Activated CD8-positive, alpha-beta T cell treated with anti-CD3 and anti-CD28 coated beads for 36 hours (primary cell): ENCODE measurements at regions not wholly inside any gene's neighbourhood (a gene's known extent, or its start where the extent isn't known, plus 50 kb on each side); places are given as distances from the start of the nearest gene placed in this dataset.

Source experiments
- ATAC-seq: fragments of 200-7000 bp; cut with Tn5 transposase; one replicate; pipeline ENCODE4 v1.10.0; 2021; ENCODE audit warnings: mild to moderate bottlenecking, moderate library complexity
- CTCF ChIA-PET: fragments of 350-600 bp; sonication (Branson Sonifier 250); formaldehyde crosslinking; loops from one replicate; lab custom pipeline; 2021; ENCODE audit warnings: antibody characterized with exemption; lab: Charles Lee
- POLR2A ChIA-PET: fragments of 350-600 bp; sonication (Branson Sonifier 250); formaldehyde crosslinking; loops from one replicate; lab custom pipeline; 2021; ENCODE audit warnings: antibody characterized with exemption; lab: Charles Lee
- DNase-seq: peaks from one replicate; pipeline ENCODE4 v3.0.0-alpha.2; 2020
- H3K27ac Mint-ChIP-seq: one replicate; pipeline ENCODE4 v1.8.0; 2021; ENCODE audit warnings: mild to moderate bottlenecking, mixed read lengths
- H3K27me3 Mint-ChIP-seq: one replicate; pipeline ENCODE4 v1.8.0; 2021; ENCODE audit warnings: mixed read lengths
- H3K36me3 Mint-ChIP-seq: one replicate; pipeline ENCODE4 v1.8.0; 2021; ENCODE audit warnings: low read depth, mixed read lengths
- H3K4me1 Mint-ChIP-seq: one replicate; pipeline ENCODE4 v1.8.0; 2021; ENCODE audit warnings: low read depth, mixed read lengths
- H3K4me3 Mint-ChIP-seq: one replicate; pipeline ENCODE4 v1.8.0; 2021; ENCODE audit warnings: mild to moderate bottlenecking, moderate library complexity, mixed read lengths
- H3K9me3 Mint-ChIP-seq: one replicate; pipeline ENCODE4 v1.8.0; 2021; ENCODE audit warnings: mixed read lengths
- CTCF ChIP-seq: fragments of 200-600 bp; IDR thresholded peaks from one replicate; pipeline ENCODE4 v1.8.0; 2022; ENCODE audit warnings: antibody characterized with exemption, mild to moderate bottlenecking
- intact Hi-C: fragments of 100-400 bp; cut with micrococcal nuclease; formaldehyde crosslinking; loops from one replicate; pipeline ENCODE4 v1.10.0; 2022

GRCh38 chr3:75136100-75136897, 521.8 kb upstream of the CNTN3 start:
- no peak for TF ChIP-seq CTCF
- POLR2A ChIA-PET, result no interaction called here
- H3K27ac Mint-ChIP-seq, result no peak overlapping the region
- intact Hi-C loops, result no loop called here
- CTCF ChIA-PET, result no interaction called here
- no peak for ATAC-seq
- no peak for DNase-seq
- no peaks in the 10 kb centered on the region for H3K4me1 Mint-ChIP-seq
- no peak overlapping the region for H3K4me3 Mint-ChIP-seq
- H3K36me3 Mint-ChIP-seq, result no peaks in the 10 kb centered on the region
- peaks cover 4% of the 10 kb centered on the region for H3K9me3 Mint-ChIP-seq
- no peaks in the 10 kb centered on the region for H3K27me3 Mint-ChIP-seq

- ChIA-PET POLR2A (no interaction called here), CTCF (no interaction called here)
- Mint-ChIP-seq H3K4me1 (no peaks in the 10 kb centered on the region), H3K9me3 (peaks cover 4% of the 10 kb centered on the region), H3K27me3 (no peaks in the 10 kb centered on the region), H3K4me3 (no peak overlapping the region), H3K27ac (no peak overlapping the region), H3K36me3 (no peaks in the 10 kb centered on the region)
- DNase-seq (no peak), ATAC-seq (no peak)
- TF ChIP-seq CTCF, result no peak
- intact Hi-C loops, result no loop called here
Observed at GRCh38 chr3:75138345-75138744, 523.9 kb upstream of the CNTN3 start.

GRCh38 chr3:75140904-75141615, 523.1 kb upstream of the FRG2C start:
- TF ChIP-seq CTCF, result no peak
- ATAC-seq (no peak), DNase-seq (no peak)
- POLR2A ChIA-PET, result no interaction called here
- no peaks in the 10 kb centered on the region for H3K4me1 Mint-ChIP-seq
- no peaks in the 10 kb centered on the region for H3K9me3 Mint-ChIP-seq
- H3K4me3 Mint-ChIP-seq, result no peak overlapping the region
- CTCF ChIA-PET, result no interaction called here
- H3K36me3 Mint-ChIP-seq, result no peaks in the 10 kb centered on the region
- no peaks in the 10 kb centered on the region for H3K27me3 Mint-ChIP-seq
- no peak overlapping the region for H3K27ac Mint-ChIP-seq
- intact Hi-C loops, result no loop called here

- ChIA-PET POLR2A (no interaction called here), CTCF (no interaction called here)
- no peaks in the 10 kb centered on the region for H3K9me3 Mint-ChIP-seq
- H3K4me1 Mint-ChIP-seq, result no peaks in the 10 kb centered on the region
- no peaks in the 10 kb centered on the region for H3K36me3 Mint-ChIP-seq
- no peak overlapping the region for H3K27ac Mint-ChIP-seq
- no peak overlapping the region for H3K4me3 Mint-ChIP-seq
- no peak for TF ChIP-seq CTCF
- intact Hi-C loops, result no loop called here
- no peaks in the 10 kb centered on the region for H3K27me3 Mint-ChIP-seq
- no peak for ATAC-seq
- DNase-seq, result no peak
Observed at GRCh38 chr3:75144406-75144805, 519.7 kb upstream of the FRG2C start.

- DNase-seq (no peak), ATAC-seq (no peak)
- Mint-ChIP-seq H3K4me1 (no peaks in the 10 kb centered on the region), H3K9me3 (no peaks in the 10 kb centered on the region), H3K27ac (no peak overlapping the region), H3K27me3 (no peaks in the 10 kb centered on the region), H3K36me3 (no peaks in the 10 kb centered on the region), H3K4me3 (no peak overlapping the region)
- intact Hi-C loops, result no loop called here
- POLR2A ChIA-PET, result no interaction called here
- CTCF ChIA-PET, result interaction anchor here (0.8 to 1.7 kb wide), 2 partner anchors 11 to 20 kb away, joined by 3 to 5 read pairs; no protein-coding TSS in a partner anchor
- TF ChIP-seq CTCF, result peak; percentile 39
Observed at GRCh38 chr3:75171630-75172230, 492.4 kb upstream of the FRG2C start.
